ENCODE measurements at regions not wholly inside any gene's neighbourhood (a gene's known extent, or its start where the extent isn't known, plus 50 kb on each side); places are given as distances from the start of the nearest gene placed in this dataset.

GRCh38 chr10:44064317-44064716 is 320.6 kb downstream of the CXCL12 start:
- no peak for TF ChIP-seq REST (IDR thresholded peaks at IDR 0.05; ENCODE audit: insufficient read depth in 1 of 2, low read depth in 2 of 2, low read length in 2 of 2)
- TF ChIP-seq FOXP2 (optimal IDR thresholded peaks at IDR 0.05; ENCODE audit: borderline replicate concordance, extremely low read depth, extremely low read length, insufficient read depth), result no peak
- TF ChIP-seq SIN3A (IDR thresholded peaks at IDR 0.05; ENCODE audit: borderline replicate concordance, insufficient read depth, low read length), result no peak
- TF ChIP-seq TAF1 (IDR thresholded peaks at IDR 0.05; ENCODE audit: borderline replicate concordance, insufficient read depth, low read length), result no peak
- no peak for TF ChIP-seq POLR2AphosphoS5 (IDR thresholded peaks at IDR 0.05; ENCODE audit: low read depth, low read length)
